ENCODE measurements at regions not wholly inside any gene's neighbourhood (a gene's known extent, or its start where the extent isn't known, plus 50 kb on each side); places are given as distances from the start of the nearest gene placed in this dataset.

DNA sequence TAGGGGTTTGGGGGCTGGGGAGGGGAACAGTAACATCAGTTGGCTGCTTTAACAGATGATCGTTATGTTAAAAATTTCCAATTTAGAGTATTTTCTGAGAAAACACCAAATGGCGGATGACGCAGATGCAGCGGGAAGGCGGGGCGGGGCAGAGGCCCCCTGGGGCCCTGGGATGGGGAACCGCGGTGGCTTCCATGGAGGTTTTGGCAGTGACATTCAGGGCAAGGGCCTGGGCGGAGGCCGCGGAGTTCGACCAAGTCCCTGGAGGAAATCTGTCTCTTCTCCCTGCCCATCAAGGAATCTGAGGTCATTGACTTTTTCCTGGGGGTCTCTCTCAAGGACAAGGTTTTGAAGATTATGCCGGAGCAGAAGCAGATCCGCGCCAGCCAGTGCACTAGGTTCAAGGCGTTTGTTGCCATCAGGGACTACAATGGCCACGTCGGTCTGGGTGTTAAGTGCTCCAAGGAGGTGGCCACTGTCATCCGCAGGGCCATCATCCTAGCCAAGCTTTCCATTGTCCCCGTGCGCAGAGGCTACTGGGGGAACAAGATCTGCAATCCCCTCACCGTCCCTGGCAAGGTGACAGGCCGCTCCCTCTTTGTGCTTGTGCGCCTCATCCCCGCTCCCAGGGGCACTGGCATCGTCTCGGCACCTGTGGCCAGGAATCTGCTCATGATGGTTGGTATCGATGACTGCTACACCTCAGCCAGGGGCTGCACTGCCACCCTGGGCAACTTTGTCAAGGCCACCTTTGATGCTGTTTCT is 310.2 kb downstream of the PTPRC start:
- TF ChIP-seq POLR2A (IDR thresholded peaks at IDR 0.05): no peak
- TF ChIP-seq, protein P1, sequence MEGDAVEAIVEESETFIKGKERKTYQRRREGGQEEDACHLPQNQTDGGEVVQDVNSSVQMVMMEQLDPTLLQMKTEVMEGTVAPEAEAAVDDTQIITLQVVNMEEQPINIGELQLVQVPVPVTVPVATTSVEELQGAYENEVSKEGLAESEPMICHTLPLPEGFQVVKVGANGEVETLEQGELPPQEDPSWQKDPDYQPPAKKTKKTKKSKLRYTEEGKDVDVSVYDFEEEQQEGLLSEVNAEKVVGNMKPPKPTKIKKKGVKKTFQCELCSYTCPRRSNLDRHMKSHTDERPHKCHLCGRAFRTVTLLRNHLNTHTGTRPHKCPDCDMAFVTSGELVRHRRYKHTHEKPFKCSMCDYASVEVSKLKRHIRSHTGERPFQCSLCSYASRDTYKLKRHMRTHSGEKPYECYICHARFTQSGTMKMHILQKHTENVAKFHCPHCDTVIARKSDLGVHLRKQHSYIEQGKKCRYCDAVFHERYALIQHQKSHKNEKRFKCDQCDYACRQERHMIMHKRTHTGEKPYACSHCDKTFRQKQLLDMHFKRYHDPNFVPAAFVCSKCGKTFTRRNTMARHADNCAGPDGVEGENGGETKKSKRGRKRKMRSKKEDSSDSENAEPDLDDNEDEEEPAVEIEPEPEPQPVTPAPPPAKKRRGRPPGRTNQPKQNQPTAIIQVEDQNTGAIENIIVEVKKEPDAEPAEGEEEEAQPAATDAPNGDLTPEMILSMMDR (IDR thresholded peaks at IDR 0.05 in 4 of 5, conservative IDR thresholded peaks at IDR 0.05 in 1 of 5): no peak

Data from gastrocnemius medialis (tissue), 4 donors.